ENCODE measurements at regions not wholly inside any gene's neighbourhood (a gene's known extent, or its start where the extent isn't known, plus 50 kb on each side); places are given as distances from the start of the nearest gene placed in this dataset.

DNA sequence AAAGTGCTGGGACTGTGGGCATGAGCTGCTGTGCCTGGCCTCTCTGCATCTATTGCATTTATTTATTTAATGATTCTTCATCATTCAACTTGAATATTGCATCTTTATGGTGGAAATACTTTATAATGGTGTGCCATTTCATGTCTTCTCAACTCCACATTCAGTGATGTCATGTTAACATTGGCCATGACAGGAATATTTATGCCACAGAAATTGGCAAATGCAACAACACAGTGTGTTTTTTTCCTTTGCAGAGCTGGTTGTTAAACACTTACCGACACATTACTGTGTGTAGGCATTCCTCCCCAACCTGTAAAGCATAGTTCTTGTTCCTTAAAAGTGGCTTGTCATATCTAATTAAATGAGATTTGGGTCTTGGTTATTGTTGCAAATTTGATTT is 57.4 kb upstream of the WDR26 start:
- TF ChIP-seq POLR2AphosphoS5 (IDR thresholded peaks at IDR 0.05; ENCODE audit: low read depth), result no peak
- no peak for TF ChIP-seq CTCF (conservative IDR thresholded peaks at IDR 0.05; ENCODE audit: low read depth in 2 of 2)
- no peak for TF ChIP-seq EZH2 (IDR thresholded peaks at IDR 0.05; ENCODE audit: low read depth, unreplicated experiment)
- no peak for TF ChIP-seq CREB1 (CRISPR knock-in tag; IDR thresholded peaks at IDR 0.05; ENCODE audit: low read depth)
- no peak for TF ChIP-seq JUNB (IDR thresholded peaks at IDR 0.05; ENCODE audit: unreplicated experiment)
- TF ChIP-seq EZH2phosphoT487 (IDR thresholded peaks at IDR 0.05; ENCODE audit: unreplicated experiment), result no peak
- TF ChIP-seq ZNF462 (CRISPR knock-in tag; IDR thresholded peaks at IDR 0.05), result no peak
- TF ChIP-seq STAT1 (IDR thresholded peaks at IDR 0.05; ENCODE audit: unreplicated experiment), result no peak
